ENCODE measurements at regions not wholly inside any gene's neighbourhood (a gene's known extent, or its start where the extent isn't known, plus 50 kb on each side); places are given as distances from the start of the nearest gene placed in this dataset.

DNA sequence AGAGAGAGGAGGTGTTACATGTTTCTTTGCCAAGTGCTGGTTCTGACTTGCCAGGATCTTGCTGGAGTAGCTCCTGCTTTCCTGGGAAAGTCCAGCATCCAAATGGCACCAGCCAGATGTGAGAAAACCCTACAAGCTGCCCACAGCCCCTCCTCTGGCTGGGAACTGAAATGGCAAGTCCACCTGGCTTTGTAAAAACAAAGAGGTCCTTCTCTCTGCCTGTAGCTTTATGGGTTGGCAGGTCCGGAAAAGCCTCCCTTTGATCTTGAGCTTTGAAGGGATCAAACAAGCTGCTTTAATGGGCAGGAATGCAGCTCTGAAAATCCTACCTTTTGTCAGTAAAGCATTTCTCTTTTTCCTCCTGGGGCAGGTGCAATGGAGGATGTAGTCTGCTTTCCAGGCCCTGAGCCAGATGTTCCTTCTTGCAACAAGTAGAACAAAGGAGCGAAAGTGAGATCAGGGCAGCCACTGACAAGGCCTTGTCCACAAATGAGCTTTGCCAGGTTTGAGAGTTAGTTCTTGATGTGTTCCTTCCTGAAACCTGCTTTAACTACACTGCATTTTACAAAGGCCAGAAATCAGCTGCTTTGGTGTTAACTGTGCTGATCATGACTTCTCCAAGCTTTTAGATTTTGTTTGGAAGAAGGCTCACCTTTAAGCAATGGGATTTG lies 456.7 kb downstream of the ZNF608 start:
- TF ChIP-seq, protein P1, sequence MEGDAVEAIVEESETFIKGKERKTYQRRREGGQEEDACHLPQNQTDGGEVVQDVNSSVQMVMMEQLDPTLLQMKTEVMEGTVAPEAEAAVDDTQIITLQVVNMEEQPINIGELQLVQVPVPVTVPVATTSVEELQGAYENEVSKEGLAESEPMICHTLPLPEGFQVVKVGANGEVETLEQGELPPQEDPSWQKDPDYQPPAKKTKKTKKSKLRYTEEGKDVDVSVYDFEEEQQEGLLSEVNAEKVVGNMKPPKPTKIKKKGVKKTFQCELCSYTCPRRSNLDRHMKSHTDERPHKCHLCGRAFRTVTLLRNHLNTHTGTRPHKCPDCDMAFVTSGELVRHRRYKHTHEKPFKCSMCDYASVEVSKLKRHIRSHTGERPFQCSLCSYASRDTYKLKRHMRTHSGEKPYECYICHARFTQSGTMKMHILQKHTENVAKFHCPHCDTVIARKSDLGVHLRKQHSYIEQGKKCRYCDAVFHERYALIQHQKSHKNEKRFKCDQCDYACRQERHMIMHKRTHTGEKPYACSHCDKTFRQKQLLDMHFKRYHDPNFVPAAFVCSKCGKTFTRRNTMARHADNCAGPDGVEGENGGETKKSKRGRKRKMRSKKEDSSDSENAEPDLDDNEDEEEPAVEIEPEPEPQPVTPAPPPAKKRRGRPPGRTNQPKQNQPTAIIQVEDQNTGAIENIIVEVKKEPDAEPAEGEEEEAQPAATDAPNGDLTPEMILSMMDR (IDR thresholded peaks at IDR 0.05 in 4 of 5, conservative IDR thresholded peaks at IDR 0.05 in 1 of 5), result no peak
- no peak for TF ChIP-seq POLR2A (IDR thresholded peaks at IDR 0.05)

All from gastrocnemius medialis (tissue), 4 donors.